ENCODE measurements at regions not wholly inside any gene's neighbourhood (a gene's known extent, or its start where the extent isn't known, plus 50 kb on each side); places are given as distances from the start of the nearest gene placed in this dataset.
A peak's percentile ranks its signal among the peaks of the same experiment; 100 is the strongest.

GRCh38 chr11:79937676-79938334 lies 497.0 kb upstream of the TENM4 start:
- no peaks in the 10 kb centered on the region for H3K79me2 ChIP-seq (ENCODE audit: low read length)
- 0 out of 2 replicates have a peak, but pooled peaks cover 3% of the 10 kb centered on the region for H3K9me3 ChIP-seq (ENCODE audit: low read length)
- intact Hi-C loops (cut with micrococcal nuclease): no loop called here
- H2AFZ ChIP-seq (ENCODE audit: low read length): no peak overlapping the region
- no peaks in the 10 kb centered on the region for H3K9me2 ChIP-seq (replicated peaks; ENCODE audit: low read length)
- no peak for ATAC-seq
- no peak for DNase-seq
- no peaks in the 10 kb centered on the region for H3K36me3 ChIP-seq (ENCODE audit: low read depth, low read length)
- no peak overlapping the region for H3K4me2 ChIP-seq (ENCODE audit: low read length)
- peaks cover 11% of the 10 kb centered on the region; the same call in 1 of the 2 replicates for H3K4me1 ChIP-seq (ENCODE audit: insufficient read depth, low read length)
- H3K9ac ChIP-seq (ENCODE audit: low read length): no peak overlapping the region
- H3K4me3 ChIP-seq (ENCODE audit: low read length): no peak overlapping the region
- TF ChIP-seq EZH2 (IDR thresholded peaks at IDR 0.05; ENCODE audit: low read length, unreplicated experiment) (no peak), CTCF (conservative IDR thresholded peaks at IDR 0.05; ENCODE audit: low read depth, low read length) (no peak), EZH2phosphoT487 (IDR thresholded peaks at IDR 0.05; ENCODE audit: borderline replicate concordance, low read length) (no peak)
- ChIA-PET POLR2A (ENCODE audit: unreplicated experiment) (no interaction called here), CTCF (no interaction called here)
- no peak overlapping the region for H3K27ac ChIP-seq (ENCODE audit: low read length)
- BruUV-seq (replicated peaks): no TSS peak
- H3K27me3 ChIP-seq (ENCODE audit: low read length): no peaks in the 10 kb centered on the region
- H4K20me1 ChIP-seq (ENCODE audit: low read length): no peaks in the 10 kb centered on the region
- H3F3A ChIP-seq (ENCODE audit: low read length, unreplicated experiment): no peaks in the 10 kb centered on the region

- Histone ChIP-seq H3K4me1 (ENCODE audit: insufficient read depth, low read length) (no peaks in the 10 kb centered on the region), H3K36me3 (ENCODE audit: low read depth, low read length) (no peaks in the 10 kb centered on the region), H3K4me3 (ENCODE audit: low read length) (no peak overlapping the region), H3K9me2 (replicated peaks; ENCODE audit: low read length) (no peaks in the 10 kb centered on the region), H3F3A (ENCODE audit: low read length, unreplicated experiment) (no peaks in the 10 kb centered on the region), H2AFZ (ENCODE audit: low read length) (no peak overlapping the region), H3K27me3 (ENCODE audit: low read length) (no peaks in the 10 kb centered on the region), H3K27ac (ENCODE audit: low read length) (no peak overlapping the region), H4K20me1 (ENCODE audit: low read length) (no peaks in the 10 kb centered on the region), H3K9ac (ENCODE audit: low read length) (no peak overlapping the region), H3K79me2 (ENCODE audit: low read length) (no peaks in the 10 kb centered on the region), H3K9me3 (ENCODE audit: low read length) (no peaks in the 10 kb centered on the region), H3K4me2 (ENCODE audit: low read length) (no peak overlapping the region)
- ChIA-PET CTCF (no interaction called here), POLR2A (ENCODE audit: unreplicated experiment) (no interaction called here)
- intact Hi-C loops (cut with micrococcal nuclease): no loop called here
- ATAC-seq: no peak
- DNase-seq: peak; percentile 22
- TF ChIP-seq CTCF (conservative IDR thresholded peaks at IDR 0.05; ENCODE audit: low read depth, low read length): no peak
- TF ChIP-seq EZH2 (IDR thresholded peaks at IDR 0.05; ENCODE audit: low read length, unreplicated experiment): no peak
- no peak for TF ChIP-seq EZH2phosphoT487 (IDR thresholded peaks at IDR 0.05; ENCODE audit: borderline replicate concordance, low read length)
- BruUV-seq (replicated peaks): no TSS peak
Measured at GRCh38 chr11:79932612-79933011, 491.8 kb upstream of the TENM4 start.

- Histone ChIP-seq H3K9me2 (replicated peaks; ENCODE audit: low read length) (no peaks in the 10 kb centered on the region), H3K4me3 (ENCODE audit: low read length) (no peak overlapping the region), H3K9me3 (ENCODE audit: low read length) (no peaks in the 10 kb centered on the region), H3K27me3 (ENCODE audit: low read length) (no peaks in the 10 kb centered on the region), H3K79me2 (ENCODE audit: low read length) (no peaks in the 10 kb centered on the region), H3K27ac (ENCODE audit: low read length) (no peak overlapping the region), H3K4me2 (ENCODE audit: low read length) (no peak overlapping the region), H4K20me1 (ENCODE audit: low read length) (no peaks in the 10 kb centered on the region), H3K4me1 (ENCODE audit: insufficient read depth, low read length) (no peaks in the 10 kb centered on the region), H3F3A (ENCODE audit: low read length, unreplicated experiment) (no peaks in the 10 kb centered on the region), H3K36me3 (ENCODE audit: low read depth, low read length) (no peaks in the 10 kb centered on the region), H2AFZ (ENCODE audit: low read length) (no peak overlapping the region), H3K9ac (ENCODE audit: low read length) (no peak overlapping the region)
- no TSS peak for BruUV-seq (replicated peaks)
- ChIA-PET POLR2A (ENCODE audit: unreplicated experiment) (no interaction called here), CTCF (no interaction called here)
- no peak for ATAC-seq
- no peak for TF ChIP-seq EZH2phosphoT487 (IDR thresholded peaks at IDR 0.05; ENCODE audit: borderline replicate concordance, low read length)
- TF ChIP-seq CTCF (conservative IDR thresholded peaks at IDR 0.05; ENCODE audit: low read depth, low read length): no peak
- no peak for TF ChIP-seq EZH2 (IDR thresholded peaks at IDR 0.05; ENCODE audit: low read length, unreplicated experiment)
- intact Hi-C loops (cut with micrococcal nuclease): no loop called here
- no peak for DNase-seq
Measured at GRCh38 chr11:79931692-79932091, 490.9 kb upstream of the TENM4 start.

All from PC-3 (cell line).